K562 (cell line): ENCODE measurements at regions not wholly inside any gene's neighbourhood (a gene's known extent, or its start where the extent isn't known, plus 50 kb on each side); places are given as distances from the start of the nearest gene placed in this dataset.

Experiments used
- NFIX ChIP-seq: fragments of 250-450 bp; sonication (Bioruptor Pico); IDR thresholded peaks from 2 replicates; pipeline ENCODE4 v1.4.0; 2020; ENCODE audit warnings: low read depth, mild to moderate bottlenecking, moderate library complexity
- SIRT6 ChIP-seq: IDR thresholded peaks from one replicate; pipeline ENCODE4 v1.6.1; 2012; ENCODE audit warnings: low read depth, mild to moderate bottlenecking, control low read depth, inconsistent platforms, low read length, moderate library complexity
- ZNF318 ChIP-seq, 2 experiments: fragments of 450-650 bp; IDR thresholded peaks; 2 replicates each; pipeline ENCODE4 v1.6.1; 2016; ENCODE audit warnings: mild to moderate bottlenecking in 2 of 2, borderline replicate concordance in 1 of 2, low read depth in 1 of 2, moderate library complexity in 1 of 2

GRCh38 chr3:141419946-141420345, 51.6 kb downstream of the ZBTB38 start (continued):
- TF ChIP-seq ZNF318 (IDR thresholded peaks at IDR 0.05; ENCODE audit: borderline replicate concordance in 1 of 2, low read depth in 1 of 2) (no peak), NFIX (no peak), SIRT6 (no peak)
